Subcutaneous abdominal adipose tissue (tissue), 5 donors: ENCODE measurements at regions not wholly inside any gene's neighbourhood (a gene's known extent, or its start where the extent isn't known, plus 50 kb on each side); places are given as distances from the start of the nearest gene placed in this dataset.

ENCODE experiments used
- H3K27ac ChIP-seq: one replicate; pipeline ENCODE4 v1.7.0; 2013; ENCODE audit warnings: low read depth, mild to moderate bottlenecking, inconsistent platforms, low read length, moderate library complexity
- H3K27me3 ChIP-seq, 5 donors: one replicate each; pipeline ENCODE4 v1.7.0; 2013; ENCODE audit warnings: low read length in 5 of 5, inconsistent platforms in 1 of 5; ENCODE audit not compliant: control insufficient read depth in 5 of 5, insufficient read depth in 4 of 5
- H3K36me3 ChIP-seq, 5 donors: one replicate each; pipeline ENCODE4 v1.7.0; 2013; ENCODE audit warnings: low read length in 5 of 5; ENCODE audit not compliant: control insufficient read depth in 5 of 5, insufficient read depth in 5 of 5
- H3K4me1 ChIP-seq, 5 donors: one replicate each; pipeline ENCODE4 v1.7.0; 2013; ENCODE audit warnings: low read length in 5 of 5, mild to moderate bottlenecking in 3 of 5, moderate library complexity in 1 of 5; ENCODE audit not compliant: control insufficient read depth in 5 of 5, insufficient read depth in 5 of 5
- H3K4me3 ChIP-seq, 5 donors: one replicate each; pipeline ENCODE4 v1.7.0; 2013; ENCODE audit warnings: low read length in 5 of 5, low read depth in 1 of 5
- H3K9ac ChIP-seq, 5 donors: one replicate each; pipeline ENCODE4 v1.7.0; 2013; ENCODE audit warnings: low read length in 5 of 5, mild to moderate bottlenecking in 4 of 5, moderate library complexity in 3 of 5
- H3K9me3 ChIP-seq, 5 donors: one replicate each; pipeline ENCODE4 v1.7.0; 2013; ENCODE audit warnings: low read length in 5 of 5; ENCODE audit not compliant: control insufficient read depth in 5 of 5
- donor health status: healthy.
- donor health status: healthy.
- donor health status: healthy.
- donor health status: healthy.
- donor health status: healthy.

DNA sequence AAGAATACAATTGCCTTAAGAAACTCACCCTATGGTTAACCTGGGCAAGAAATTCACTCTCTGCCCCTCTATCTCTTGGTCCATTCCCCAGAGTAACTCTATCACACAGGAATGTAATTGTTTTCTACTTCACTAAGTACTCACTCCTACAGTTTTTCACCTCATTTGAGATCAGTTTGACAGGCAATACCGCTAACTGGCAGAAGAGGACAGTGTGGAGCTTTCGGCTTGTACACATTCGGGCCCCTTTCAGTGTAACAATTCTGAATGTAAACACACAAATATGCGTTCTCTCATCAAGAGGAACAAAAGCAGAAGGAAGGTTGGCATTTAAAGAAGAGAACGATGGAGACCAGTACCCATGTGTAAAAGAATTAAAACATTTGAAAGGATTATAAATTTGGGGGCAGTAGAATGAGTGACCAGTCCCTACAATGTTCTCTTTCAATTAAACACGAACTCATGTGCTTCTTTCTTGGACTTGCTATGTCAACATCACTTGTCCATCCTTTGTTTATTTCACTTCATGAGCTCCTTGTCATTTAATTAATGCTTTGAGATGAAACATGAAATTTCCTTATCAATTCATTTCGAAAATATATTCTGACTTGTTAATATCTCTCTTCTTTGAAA is 188.5 kb upstream of the GRAMD2B start:
- no peaks in the 10 kb centered on the region for H3K36me3 ChIP-seq
- H3K9me3 ChIP-seq = peaks cover 0 to 3% (median 0%) of the 10 kb centered on the region in 5 donors
- H3K4me1 ChIP-seq = no peaks in the 10 kb centered on the region
- H3K9ac ChIP-seq = no peak overlapping the region
- no peaks in the 10 kb centered on the region for H3K27me3 ChIP-seq
- H3K4me3 ChIP-seq = no peak overlapping the region
- H3K27ac ChIP-seq = no peak overlapping the region

DNA sequence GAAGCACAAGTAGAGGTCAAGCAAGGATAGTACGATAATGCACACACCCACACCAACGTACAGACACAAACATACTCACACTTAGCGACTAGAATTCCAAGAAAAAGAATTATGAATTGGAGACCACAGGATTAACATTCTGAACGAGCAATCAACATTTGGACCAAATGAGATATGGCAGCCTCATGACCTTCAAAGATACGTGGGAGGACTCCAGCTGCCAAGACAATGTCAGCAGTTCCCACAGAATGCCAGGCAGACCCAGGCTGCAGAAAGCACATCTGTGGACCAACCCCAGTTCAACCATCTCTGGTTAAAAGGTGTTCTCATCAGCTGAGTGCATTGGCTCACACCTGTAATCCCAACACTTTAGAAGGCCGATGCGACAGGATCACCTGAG is 187.6 kb upstream of the GRAMD2B start:
- Histone ChIP-seq H3K4me3 (no peak overlapping the region), H3K27ac (no peak overlapping the region)

DNA sequence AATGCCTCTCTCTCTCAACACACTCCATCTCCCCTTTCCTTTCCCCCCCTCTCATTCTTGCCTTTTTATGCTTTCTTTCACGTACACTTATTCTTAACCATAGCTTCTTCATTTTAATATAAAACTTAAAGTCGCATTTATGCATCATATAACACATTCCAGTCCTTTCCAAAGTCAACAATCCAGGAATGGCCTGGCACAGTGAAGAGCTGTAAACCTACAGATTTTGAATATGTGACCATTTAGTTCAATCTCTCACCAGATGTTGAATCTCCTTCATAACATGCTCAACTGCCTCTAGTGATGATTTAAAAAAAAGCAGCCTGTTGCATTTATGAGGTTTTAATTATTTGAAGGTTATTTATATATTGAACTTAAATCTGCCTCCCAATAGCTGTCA is 186.2 kb upstream of the GRAMD2B start:
- no peak overlapping the region for H3K4me3 ChIP-seq

More for the DNA sequence above, 187.6 kb upstream of the GRAMD2B start:
- Histone ChIP-seq H3K36me3 (no peaks in the 10 kb centered on the region), H3K9ac (no peak overlapping the region), H3K4me1 (no peaks in the 10 kb centered on the region), H3K9me3 (no peaks in the 10 kb centered on the region), H3K27me3 (no peaks in the 10 kb centered on the region)

DNA sequence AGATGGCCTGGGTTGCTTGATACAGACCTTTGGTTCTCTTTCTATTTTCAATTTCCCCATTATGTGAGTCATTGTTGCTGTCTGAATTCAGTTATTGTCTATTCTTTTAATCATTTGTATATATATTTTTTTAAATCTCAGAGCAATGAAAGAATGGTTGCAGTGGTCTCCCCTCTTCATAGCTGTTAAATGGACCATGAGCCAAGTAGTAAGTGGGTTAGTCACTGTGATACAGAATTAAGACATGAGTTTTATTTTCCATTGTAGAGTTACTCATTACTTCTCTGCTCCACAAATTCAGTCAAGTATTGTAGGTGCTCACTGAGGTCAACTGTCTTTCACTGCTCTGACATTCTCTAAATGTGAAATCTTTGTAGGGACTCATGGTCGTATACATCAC is 174.6 kb upstream of the GRAMD2B start:
- H3K36me3 ChIP-seq = no peaks in the 10 kb centered on the region
- H3K27me3 ChIP-seq = no peaks in the 10 kb centered on the region
- H3K4me1 ChIP-seq = no peaks in the 10 kb centered on the region
- no peak overlapping the region for H3K27ac ChIP-seq
- H3K4me3 ChIP-seq = no peak overlapping the region
- no peak overlapping the region for H3K9ac ChIP-seq
- peaks cover 0 to 2% (median 0%) of the 10 kb centered on the region in 5 donors for H3K9me3 ChIP-seq

More for the DNA sequence above, 186.2 kb upstream of the GRAMD2B start:
- no peaks in the 10 kb centered on the region for H3K4me1 ChIP-seq
- no peak overlapping the region for H3K9ac ChIP-seq
- H3K36me3 ChIP-seq = no peaks in the 10 kb centered on the region
- H3K27ac ChIP-seq = no peak overlapping the region
- H3K27me3 ChIP-seq = no peaks in the 10 kb centered on the region
- H3K9me3 ChIP-seq = no peaks in the 10 kb centered on the region

DNA sequence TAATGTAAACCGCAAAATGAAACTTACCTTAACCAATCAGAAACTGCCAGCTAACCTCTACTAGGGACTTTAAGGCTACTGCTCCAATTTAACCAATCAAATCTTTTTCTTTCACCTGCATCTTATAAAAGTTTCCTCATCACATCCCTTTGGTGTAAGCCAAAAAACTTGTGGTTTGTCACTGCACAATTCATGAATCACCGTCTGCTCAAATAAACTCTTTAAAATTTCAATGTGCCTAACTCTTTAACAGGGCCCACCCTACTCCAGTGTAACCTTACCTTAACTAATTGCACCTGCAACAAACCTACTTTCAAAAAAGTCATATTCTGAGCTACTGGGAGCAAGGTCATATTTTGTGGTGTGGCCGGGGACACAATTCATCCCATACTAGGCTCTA is 172.2 kb upstream of the GRAMD2B start:
- no peaks in the 10 kb centered on the region for H3K27me3 ChIP-seq
- no peak overlapping the region for H3K4me3 ChIP-seq
- H3K9me3 ChIP-seq = peaks cover 0 to 2% (median 0%) of the 10 kb centered on the region in 5 donors
- no peak overlapping the region for H3K27ac ChIP-seq
- no peaks in the 10 kb centered on the region for H3K4me1 ChIP-seq
- H3K9ac ChIP-seq = no peak overlapping the region
- H3K36me3 ChIP-seq = no peaks in the 10 kb centered on the region

DNA sequence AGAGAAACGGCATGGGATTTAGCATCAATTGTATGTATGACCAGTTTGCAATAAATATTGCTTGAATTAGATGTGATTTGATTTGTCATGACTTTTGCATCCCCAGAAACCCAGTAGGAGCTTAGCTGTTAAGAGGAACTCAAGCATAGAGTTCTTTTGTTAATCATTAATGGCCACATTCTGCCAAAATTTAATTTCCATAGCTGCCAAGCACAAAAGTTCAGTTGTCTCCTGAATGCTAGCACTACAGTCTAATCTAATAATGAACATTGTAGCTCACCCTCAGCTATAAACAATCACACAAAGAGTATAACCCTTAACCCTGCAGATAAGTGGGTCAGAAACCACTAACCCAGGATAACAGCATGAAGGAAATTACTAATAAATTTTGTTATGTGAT is 169.8 kb upstream of the GRAMD2B start:
- H3K36me3 ChIP-seq = no peaks in the 10 kb centered on the region
- peaks cover 0 to 15% (median 11%) of the 10 kb centered on the region in 5 donors for H3K9me3 ChIP-seq
- no peaks in the 10 kb centered on the region for H3K4me1 ChIP-seq
- H3K9ac ChIP-seq = no peak overlapping the region
- no peaks in the 10 kb centered on the region for H3K27me3 ChIP-seq
- H3K27ac ChIP-seq = no peak overlapping the region
- no peak overlapping the region for H3K4me3 ChIP-seq

DNA sequence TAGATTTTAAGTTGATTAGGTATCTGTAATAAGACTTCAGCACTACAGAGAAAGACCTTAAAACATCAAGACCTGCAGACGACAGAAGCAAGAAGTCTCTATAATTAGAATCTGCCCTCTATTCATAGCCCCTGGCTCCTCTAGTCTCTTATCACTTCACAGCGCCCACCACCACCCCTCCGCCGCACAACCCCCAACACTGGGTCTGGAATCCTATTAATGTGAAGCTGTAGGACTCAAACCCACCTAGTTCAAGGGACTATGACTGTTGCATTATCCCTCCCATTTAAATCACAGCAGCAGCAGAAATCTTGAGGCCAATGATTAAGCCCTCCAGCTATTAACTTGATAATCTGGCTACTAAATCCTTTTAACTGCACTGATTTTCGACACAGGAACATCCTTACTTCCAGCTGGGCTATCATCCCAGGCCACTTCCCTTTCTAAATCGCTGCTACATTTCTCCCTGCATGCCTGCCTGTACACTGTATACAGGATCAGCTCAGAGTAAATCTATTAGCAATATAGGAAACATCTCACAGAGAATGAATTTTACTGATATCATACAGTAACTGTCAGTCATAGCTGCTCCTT is 159.5 kb upstream of the GRAMD2B start:
- Histone ChIP-seq H3K27ac (no peak overlapping the region), H3K27me3 (no peaks in the 10 kb centered on the region)

DNA sequence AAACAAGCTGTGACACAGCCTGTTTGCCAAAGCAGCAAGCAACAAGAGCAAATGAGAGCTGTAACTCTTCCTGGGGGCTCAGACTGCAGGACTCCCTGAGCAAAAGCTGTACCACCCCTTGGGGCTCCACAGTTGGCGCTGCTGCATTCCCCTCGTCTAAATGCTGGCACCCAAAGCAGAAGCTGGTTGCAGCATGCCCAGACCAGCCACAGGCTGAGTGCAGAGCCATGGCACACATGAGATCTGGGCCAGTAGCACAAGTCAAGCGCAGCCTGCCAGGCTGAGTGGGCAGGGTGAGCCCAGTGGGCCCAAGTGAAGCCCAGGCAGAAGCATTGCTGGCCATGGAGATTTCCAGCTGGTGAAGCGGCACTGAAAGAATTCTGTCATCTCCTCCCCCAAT is 157.3 kb upstream of the GRAMD2B start:
- Histone ChIP-seq H3K27ac (no peak overlapping the region), H3K27me3 (no peaks in the 10 kb centered on the region), H3K9me3 (peaks cover 0 to 8% (median 3%) of the 10 kb centered on the region in 5 donors), H3K4me1 (no peaks in the 10 kb centered on the region), H3K36me3 (no peaks in the 10 kb centered on the region), H3K9ac (no peak overlapping the region), H3K4me3 (no peak overlapping the region)

More for the DNA sequence above, 159.5 kb upstream of the GRAMD2B start:
- H3K36me3 ChIP-seq = no peaks in the 10 kb centered on the region
- H3K9me3 ChIP-seq = peaks cover 0 to 11% (median 3%) of the 10 kb centered on the region in 5 donors
- H3K4me1 ChIP-seq = no peaks in the 10 kb centered on the region
- no peak overlapping the region for H3K9ac ChIP-seq
- no peak overlapping the region for H3K4me3 ChIP-seq

DNA sequence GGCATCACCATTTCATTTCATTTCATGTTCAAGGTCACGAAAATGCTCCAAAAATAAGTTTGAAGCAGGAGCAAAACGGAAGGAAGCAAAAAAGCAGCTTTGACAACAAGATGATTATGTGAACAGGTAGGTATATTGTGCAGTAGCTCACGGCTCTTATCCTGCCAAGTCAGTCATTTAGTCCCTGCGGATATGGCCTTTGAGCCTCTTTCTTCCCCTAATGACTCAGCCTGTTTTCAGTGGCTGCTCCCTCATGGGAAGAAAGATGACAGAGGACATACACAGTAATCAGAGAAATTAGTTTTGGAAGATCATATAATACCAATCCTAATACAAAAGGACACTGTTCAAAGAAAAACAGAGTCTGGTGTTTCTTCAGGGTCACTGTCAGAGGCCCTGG is 155.8 kb upstream of the GRAMD2B start:
- H3K27me3 ChIP-seq = no peaks in the 10 kb centered on the region
- no peak overlapping the region for H3K9ac ChIP-seq
- peaks cover 0 to 4% (median under 1%) of the 10 kb centered on the region in 5 donors for H3K9me3 ChIP-seq
- H3K27ac ChIP-seq = no peak overlapping the region
- H3K4me3 ChIP-seq = no peak overlapping the region
- H3K36me3 ChIP-seq = no peaks in the 10 kb centered on the region
- H3K4me1 ChIP-seq = no peaks in the 10 kb centered on the region

DNA sequence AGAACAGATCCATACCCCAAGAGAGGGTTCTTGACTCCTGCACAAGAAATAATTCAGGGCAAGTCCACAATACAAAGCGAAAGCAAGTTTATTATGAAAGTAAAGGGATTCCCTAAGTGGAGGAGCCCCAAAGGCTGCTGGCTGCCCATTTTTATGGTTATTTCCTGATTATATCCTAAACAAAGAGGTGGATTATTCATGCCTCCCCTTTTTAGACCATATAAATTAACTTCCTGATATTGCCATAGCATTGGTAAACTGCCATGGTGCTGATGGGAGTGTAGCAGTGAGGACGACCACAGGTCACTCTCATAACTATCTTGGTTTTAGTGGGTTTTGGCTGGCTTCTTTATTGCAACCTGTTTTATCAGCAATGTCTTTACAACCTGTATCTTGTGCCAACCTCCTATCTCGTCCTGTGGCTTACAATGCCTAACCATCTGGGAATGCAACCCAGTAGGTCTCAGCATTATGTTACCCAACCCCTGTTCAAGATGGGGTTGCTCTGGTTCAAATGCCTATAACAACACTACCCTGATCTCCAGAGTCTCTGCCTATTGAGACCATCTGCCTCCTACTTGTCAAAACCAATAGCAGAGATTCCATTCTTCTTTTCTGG is 154.4 kb upstream of the GRAMD2B start:
- no peak overlapping the region for H3K27ac ChIP-seq
- H3K4me3 ChIP-seq = no peak overlapping the region
- no peaks in the 10 kb centered on the region for H3K4me1 ChIP-seq

More for the DNA sequence above, 154.4 kb upstream of the GRAMD2B start:
- no peaks in the 10 kb centered on the region for H3K27me3 ChIP-seq
- H3K9ac ChIP-seq = no peak overlapping the region
- no peaks in the 10 kb centered on the region for H3K36me3 ChIP-seq
- H3K9me3 ChIP-seq = peaks cover 0 to 4% (median 0%) of the 10 kb centered on the region in 5 donors
